Colonic mucosa (tissue), 4 donors: ENCODE measurements at regions not wholly inside any gene's neighbourhood (a gene's known extent, or its start where the extent isn't known, plus 50 kb on each side); places are given as distances from the start of the nearest gene placed in this dataset.

Experiments
- DNase-seq: peaks from one replicate; pipeline ENCODE4 v3.0.0-alpha.2; 2020
- H3K27ac ChIP-seq: fragments of 200-600 bp; one replicate; pipeline ENCODE4 v1.8.0; 2021
- H3K27me3 ChIP-seq: fragments of 200-600 bp; one replicate; pipeline ENCODE4 v1.8.0; 2021
- H3K36me3 ChIP-seq: fragments of 200-600 bp; one replicate; pipeline ENCODE4 v1.8.0; 2021
- H3K4me1 ChIP-seq: fragments of 200-600 bp; one replicate; pipeline ENCODE4 v1.8.0; 2021; ENCODE audit warnings: mild to moderate bottlenecking
- H3K4me3 ChIP-seq: fragments of 200-600 bp; one replicate; pipeline ENCODE4 v1.8.0; 2021
- H3K9ac ChIP-seq, 2 donors: one replicate each; pipeline ENCODE4 v1.7.0; 2013; ENCODE audit warnings: control low read depth in 2 of 2, low read depth in 2 of 2, low read length in 2 of 2
- H3K9me3 ChIP-seq: fragments of 200-600 bp; one replicate; pipeline ENCODE4 v1.8.0; 2021
- CTCF ChIP-seq: fragments of 200-600 bp; IDR thresholded peaks from one replicate; pipeline ENCODE4 v1.8.0; 2022; ENCODE audit warnings: antibody characterized with exemption, mild to moderate bottlenecking
- intact Hi-C: fragments of 100-400 bp; cut with DNase I; formaldehyde crosslinking; loops from one replicate; pipeline ENCODE4 v1.14.1; 2022
- donor health status: healthy.
- donor health status: DM: no; HTN: no; CAD: no.
- donor health status: DM: no; HTN: no; CAD: no.

GRCh38 chr2:66840321-66841002 lies 405.5 kb downstream of the MEIS1 start:
- H3K9me3 ChIP-seq = no peaks in the 10 kb centered on the region
- no peak overlapping the region for H3K27ac ChIP-seq
- no peaks in the 10 kb centered on the region for H3K4me1 ChIP-seq
- DNase-seq = no peak
- no peak overlapping the region for H3K4me3 ChIP-seq
- TF ChIP-seq CTCF = no peak
- no peak overlapping the region for H3K9ac ChIP-seq
- H3K27me3 ChIP-seq = no peaks in the 10 kb centered on the region
- no peaks in the 10 kb centered on the region for H3K36me3 ChIP-seq
- intact Hi-C loops = no loop called here

GRCh38 chr2:66843847-66844246 lies 408.9 kb downstream of the MEIS1 start:
- Histone ChIP-seq H3K9ac (no peak overlapping the region), H3K4me1 (no peaks in the 10 kb centered on the region), H3K27me3 (no peaks in the 10 kb centered on the region), H3K4me3 (no peak overlapping the region), H3K9me3 (no peaks in the 10 kb centered on the region), H3K27ac (no peak overlapping the region), H3K36me3 (no peaks in the 10 kb centered on the region)
- no peak for TF ChIP-seq CTCF
- no peak for DNase-seq
- intact Hi-C loops = no loop called here

- H3K4me1 ChIP-seq = no peaks in the 10 kb centered on the region
- intact Hi-C loops = no loop called here
Observed at GRCh38 chr2:66845307-66845706, 410.4 kb downstream of the MEIS1 start.

GRCh38 chr2:66846887-66847286 lies 412.0 kb downstream of the MEIS1 start:
- H3K27me3 ChIP-seq = no peaks in the 10 kb centered on the region
- no peaks in the 10 kb centered on the region for H3K36me3 ChIP-seq
- no peak for DNase-seq
- H3K9me3 ChIP-seq = no peaks in the 10 kb centered on the region
- H3K4me3 ChIP-seq = no peak overlapping the region
- no peak overlapping the region for H3K9ac ChIP-seq
- no peak for TF ChIP-seq CTCF
- H3K27ac ChIP-seq = no peak overlapping the region
- no peaks in the 10 kb centered on the region for H3K4me1 ChIP-seq
- intact Hi-C loops = no loop called here

More at GRCh38 chr2:66845307-66845706, 410.4 kb downstream of the MEIS1 start:
- H3K9me3 ChIP-seq = no peaks in the 10 kb centered on the region
- H3K27me3 ChIP-seq = no peaks in the 10 kb centered on the region
- no peak overlapping the region for H3K4me3 ChIP-seq
- H3K9ac ChIP-seq = no peak overlapping the region
- TF ChIP-seq CTCF = no peak
- no peak overlapping the region for H3K27ac ChIP-seq
- no peaks in the 10 kb centered on the region for H3K36me3 ChIP-seq
- no peak for DNase-seq

- H3K9ac ChIP-seq = no peak overlapping the region
- DNase-seq = no peak
- intact Hi-C loops = no loop called here
Observed at GRCh38 chr2:66849153-66849755, 414.3 kb downstream of the MEIS1 start.

More at GRCh38 chr2:66849153-66849755, 414.3 kb downstream of the MEIS1 start:
- H3K27ac ChIP-seq = no peak overlapping the region
- no peaks in the 10 kb centered on the region for H3K9me3 ChIP-seq
- H3K36me3 ChIP-seq = no peaks in the 10 kb centered on the region
- no peak for TF ChIP-seq CTCF
- no peaks in the 10 kb centered on the region for H3K4me1 ChIP-seq
- no peaks in the 10 kb centered on the region for H3K27me3 ChIP-seq
- H3K4me3 ChIP-seq = no peak overlapping the region
